SK-N-SH treated with all-trans-retinoic acid at 6 μM for 48 hours (cell line): ENCODE measurements at regions not wholly inside any gene's neighbourhood (a gene's known extent, or its start where the extent isn't known, plus 50 kb on each side); places are given as distances from the start of the nearest gene placed in this dataset.

Experiments
- ATAC-seq: fragments of 200-7000 bp; cut with Tn5 transposase; 3 replicates; pipeline ENCODE4 v1.9.1; 2020; ENCODE audit warnings: mild to moderate bottlenecking, moderate library complexity
- BACH2 ChIP-seq: fragments of 250-450 bp; sonication (Bioruptor Pico); IDR thresholded peaks from 2 replicates; pipeline ENCODE4 v1.9.0; 2021; ENCODE audit warnings: mild to moderate bottlenecking, borderline replicate concordance
- CSDC2 ChIP-seq: fragments of 250-450 bp; sonication (Bioruptor Pico); IDR thresholded peaks from 2 replicates; pipeline ENCODE4 v1.5.0; 2020; ENCODE audit warnings: mild to moderate bottlenecking, moderate library complexity
- ESRRG ChIP-seq: fragments of 250-450 bp; sonication (Bioruptor Pico); IDR thresholded peaks from 2 replicates; pipeline ENCODE4 v1.6.1; 2021; ENCODE audit warnings: mild to moderate bottlenecking
- ISL1 ChIP-seq: fragments of 250-450 bp; sonication (Bioruptor Pico); IDR thresholded peaks from 2 replicates; pipeline ENCODE4 v2.1.2; 2022; ENCODE audit warnings: mild to moderate bottlenecking, moderate library complexity
- OSR1 ChIP-seq: fragments of 250-450 bp; sonication (Bioruptor Pico); IDR thresholded peaks from 2 replicates; pipeline ENCODE4 v1.8.0; 2022; ENCODE audit warnings: moderate library complexity, mild to moderate bottlenecking, inconsistent platforms
- PPARA ChIP-seq: fragments of 250-450 bp; sonication (Bioruptor Pico); IDR thresholded peaks from 2 replicates; pipeline ENCODE4 v1.5.0; 2020; ENCODE audit warnings: mild to moderate bottlenecking, borderline replicate concordance
- RARB ChIP-seq: fragments of 250-450 bp; sonication (Bioruptor Pico); IDR thresholded peaks from 2 replicates; pipeline ENCODE4 v1.8.0; 2021; ENCODE audit warnings: mild to moderate bottlenecking, moderate library complexity
- TCF4 ChIP-seq: fragments of 250-450 bp; sonication (Bioruptor Pico); IDR thresholded peaks from 2 replicates; pipeline ENCODE4 v1.8.0; 2021; ENCODE audit warnings: mild to moderate bottlenecking, moderate library complexity, borderline replicate concordance
- TOX ChIP-seq: fragments of 250-450 bp; sonication (Bioruptor Pico); IDR thresholded peaks from 2 replicates; pipeline ENCODE4 v1.8.0; 2021; ENCODE audit warnings: mild to moderate bottlenecking, moderate library complexity, borderline replicate concordance
- ZC3H10 ChIP-seq: fragments of 250-450 bp; sonication (Bioruptor Pico); IDR thresholded peaks from 2 replicates; pipeline ENCODE4 v1.5.1; 2021; ENCODE audit warnings: mild to moderate bottlenecking, moderate library complexity
- ZFP3 ChIP-seq: fragments of 250-450 bp; sonication (Bioruptor Pico); IDR thresholded peaks from 2 replicates; pipeline ENCODE4 v1.5.0; 2020; ENCODE audit warnings: mild to moderate bottlenecking, moderate library complexity
- ZNF565 ChIP-seq: fragments of 450-650 bp; formaldehyde crosslinking; conservative IDR thresholded peaks from 2 replicates; pipeline ENCODE4 v1.5.0; 2020; ENCODE audit warnings: low read depth, mild to moderate bottlenecking, moderate library complexity
- ZNF70 ChIP-seq: fragments of 450-650 bp; formaldehyde crosslinking; IDR thresholded peaks from 2 replicates; pipeline ENCODE4 v1.5.0; 2020; ENCODE audit warnings: mild to moderate bottlenecking, moderate library complexity
- ZNF8 ChIP-seq: fragments of 450-650 bp; formaldehyde crosslinking; IDR thresholded peaks from 2 replicates; pipeline ENCODE4 v1.5.0; 2020; ENCODE audit warnings: mild to moderate bottlenecking, moderate library complexity
- TF ChIP-seq, protein P1 (sequence below): fragments of 250-450 bp; sonication (Bioruptor Pico); IDR thresholded peaks from 2 replicates; pipeline ENCODE4 v1.5.0; 2020; ENCODE audit warnings: mild to moderate bottlenecking, moderate library complexity
- TF ChIP-seq, protein P2 (sequence below): fragments of 250-450 bp; sonication (Bioruptor Pico); IDR thresholded peaks from 2 replicates; pipeline ENCODE4 v1.5.1; 2020; ENCODE audit warnings: low read depth, mild to moderate bottlenecking, moderate library complexity
- TF ChIP-seq, protein P3 (sequence below): fragments of 250-450 bp; sonication (Bioruptor Pico); IDR thresholded peaks from 2 replicates; pipeline ENCODE4 v1.8.0; 2020; ENCODE audit warnings: mild to moderate bottlenecking, moderate library complexity, borderline replicate concordance
- TF ChIP-seq, protein P4 (sequence below): fragments of 250-450 bp; sonication (Bioruptor Pico); IDR thresholded peaks from 2 replicates; pipeline ENCODE4 v1.5.1; 2021; ENCODE audit warnings: mild to moderate bottlenecking, moderate library complexity
- TF ChIP-seq, protein P5 (sequence below): fragments of 250-450 bp; sonication (Bioruptor Pico); IDR thresholded peaks from 2 replicates; pipeline ENCODE4 v1.8.0; 2021; ENCODE audit warnings: low read depth, mild to moderate bottlenecking, moderate library complexity, borderline replicate concordance

DNA sequence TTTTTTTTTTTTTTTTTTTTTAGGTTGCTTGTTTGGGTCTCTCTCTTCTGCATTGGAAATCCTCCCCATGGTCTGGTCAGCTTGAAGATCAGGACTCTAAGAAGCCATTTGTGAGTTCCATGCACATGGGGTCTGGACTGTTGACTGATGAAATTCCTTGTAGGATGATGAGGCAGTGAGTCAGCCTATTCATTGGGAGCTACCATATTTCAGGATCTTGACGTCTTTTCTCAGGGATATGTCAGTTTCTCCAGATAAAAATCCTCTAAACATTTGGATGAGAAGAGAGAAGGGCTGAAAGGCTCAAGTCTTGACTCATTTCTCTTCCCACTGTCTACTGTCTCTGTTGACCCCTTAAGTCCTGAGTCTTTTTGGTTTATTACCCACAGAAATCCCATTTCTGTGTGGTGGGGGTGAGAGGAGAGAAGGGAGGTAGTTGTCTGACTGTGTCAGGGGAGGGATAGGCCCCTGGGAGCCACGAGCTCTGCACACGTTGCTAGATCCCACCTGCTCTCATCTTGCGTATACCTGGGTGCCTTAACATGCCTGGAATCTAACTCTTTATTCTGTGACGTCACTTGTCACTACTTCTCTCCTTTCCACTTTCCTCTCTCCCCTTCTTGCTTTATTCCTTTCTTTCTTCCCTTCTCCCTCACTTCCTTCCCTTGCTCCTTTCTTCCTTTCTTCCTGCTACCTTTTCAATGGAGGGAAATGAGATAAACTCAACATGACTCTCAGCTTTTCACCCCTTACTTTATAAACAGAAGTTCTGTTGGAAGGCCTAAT, 333.1 kb upstream of the XYLT1 start (continued):
- TF ChIP-seq, protein P1, sequence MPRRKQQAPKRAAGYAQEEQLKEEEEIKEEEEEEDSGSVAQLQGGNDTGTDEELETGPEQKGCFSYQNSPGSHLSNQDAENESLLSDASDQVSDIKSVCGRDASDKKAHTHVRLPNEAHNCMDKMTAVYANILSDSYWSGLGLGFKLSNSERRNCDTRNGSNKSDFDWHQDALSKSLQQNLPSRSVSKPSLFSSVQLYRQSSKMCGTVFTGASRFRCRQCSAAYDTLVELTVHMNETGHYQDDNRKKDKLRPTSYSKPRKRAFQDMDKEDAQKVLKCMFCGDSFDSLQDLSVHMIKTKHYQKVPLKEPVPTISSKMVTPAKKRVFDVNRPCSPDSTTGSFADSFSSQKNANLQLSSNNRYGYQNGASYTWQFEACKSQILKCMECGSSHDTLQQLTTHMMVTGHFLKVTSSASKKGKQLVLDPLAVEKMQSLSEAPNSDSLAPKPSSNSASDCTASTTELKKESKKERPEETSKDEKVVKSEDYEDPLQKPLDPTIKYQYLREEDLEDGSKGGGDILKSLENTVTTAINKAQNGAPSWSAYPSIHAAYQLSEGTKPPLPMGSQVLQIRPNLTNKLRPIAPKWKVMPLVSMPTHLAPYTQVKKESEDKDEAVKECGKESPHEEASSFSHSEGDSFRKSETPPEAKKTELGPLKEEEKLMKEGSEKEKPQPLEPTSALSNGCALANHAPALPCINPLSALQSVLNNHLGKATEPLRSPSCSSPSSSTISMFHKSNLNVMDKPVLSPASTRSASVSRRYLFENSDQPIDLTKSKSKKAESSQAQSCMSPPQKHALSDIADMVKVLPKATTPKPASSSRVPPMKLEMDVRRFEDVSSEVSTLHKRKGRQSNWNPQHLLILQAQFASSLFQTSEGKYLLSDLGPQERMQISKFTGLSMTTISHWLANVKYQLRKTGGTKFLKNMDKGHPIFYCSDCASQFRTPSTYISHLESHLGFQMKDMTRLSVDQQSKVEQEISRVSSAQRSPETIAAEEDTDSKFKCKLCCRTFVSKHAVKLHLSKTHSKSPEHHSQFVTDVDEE (CRISPR knock-in tag): no peak
- TF ChIP-seq, protein P2, sequence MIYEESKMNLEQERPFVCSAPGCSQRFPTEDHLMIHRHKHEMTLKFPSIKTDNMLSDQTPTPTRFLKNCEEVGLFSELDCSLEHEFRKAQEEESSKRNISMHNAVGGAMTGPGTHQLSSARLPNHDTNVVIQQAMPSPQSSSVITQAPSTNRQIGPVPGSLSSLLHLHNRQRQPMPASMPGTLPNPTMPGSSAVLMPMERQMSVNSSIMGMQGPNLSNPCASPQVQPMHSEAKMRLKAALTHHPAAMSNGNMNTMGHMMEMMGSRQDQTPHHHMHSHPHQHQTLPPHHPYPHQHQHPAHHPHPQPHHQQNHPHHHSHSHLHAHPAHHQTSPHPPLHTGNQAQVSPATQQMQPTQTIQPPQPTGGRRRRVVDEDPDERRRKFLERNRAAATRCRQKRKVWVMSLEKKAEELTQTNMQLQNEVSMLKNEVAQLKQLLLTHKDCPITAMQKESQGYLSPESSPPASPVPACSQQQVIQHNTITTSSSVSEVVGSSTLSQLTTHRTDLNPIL (CRISPR knock-in tag): no peak
- TF ChIP-seq ESRRG (CRISPR knock-in tag): no peak

DNA sequence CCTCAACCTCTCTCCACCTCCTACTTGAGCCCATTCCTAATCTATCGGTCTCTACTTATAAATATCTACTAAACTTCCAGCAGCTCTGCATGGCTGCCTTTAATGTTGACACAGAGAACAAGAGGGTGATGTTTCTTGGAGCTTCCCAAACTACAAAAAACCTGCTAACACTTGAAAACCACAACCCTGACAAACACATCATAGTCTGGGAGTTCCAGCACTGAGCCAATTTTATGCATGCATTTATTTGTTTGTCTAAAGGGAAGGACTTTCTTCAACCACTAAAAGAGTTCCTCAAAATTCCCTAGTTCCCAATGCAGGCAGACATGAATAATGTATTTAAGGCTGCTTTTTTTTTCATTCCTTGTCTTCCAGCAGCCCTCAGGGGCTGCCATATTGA, 331.8 kb upstream of the XYLT1 start:
- TF ChIP-seq TCF4 (CRISPR knock-in tag) (no peak), ZNF8 (CRISPR knock-in tag) (no peak), ZNF565 (CRISPR knock-in tag) (no peak), PPARA (CRISPR knock-in tag) (no peak), CSDC2 (CRISPR knock-in tag) (no peak), TOX (CRISPR knock-in tag) (no peak), ZNF70 (CRISPR knock-in tag) (no peak)
- TF ChIP-seq, protein P3, sequence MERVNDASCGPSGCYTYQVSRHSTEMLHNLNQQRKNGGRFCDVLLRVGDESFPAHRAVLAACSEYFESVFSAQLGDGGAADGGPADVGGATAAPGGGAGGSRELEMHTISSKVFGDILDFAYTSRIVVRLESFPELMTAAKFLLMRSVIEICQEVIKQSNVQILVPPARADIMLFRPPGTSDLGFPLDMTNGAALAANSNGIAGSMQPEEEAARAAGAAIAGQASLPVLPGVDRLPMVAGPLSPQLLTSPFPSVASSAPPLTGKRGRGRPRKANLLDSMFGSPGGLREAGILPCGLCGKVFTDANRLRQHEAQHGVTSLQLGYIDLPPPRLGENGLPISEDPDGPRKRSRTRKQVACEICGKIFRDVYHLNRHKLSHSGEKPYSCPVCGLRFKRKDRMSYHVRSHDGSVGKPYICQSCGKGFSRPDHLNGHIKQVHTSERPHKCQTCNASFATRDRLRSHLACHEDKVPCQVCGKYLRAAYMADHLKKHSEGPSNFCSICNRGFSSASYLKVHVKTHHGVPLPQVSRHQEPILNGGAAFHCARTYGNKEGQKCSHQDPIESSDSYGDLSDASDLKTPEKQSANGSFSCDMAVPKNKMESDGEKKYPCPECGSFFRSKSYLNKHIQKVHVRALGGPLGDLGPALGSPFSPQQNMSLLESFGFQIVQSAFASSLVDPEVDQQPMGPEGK (CRISPR knock-in tag): no peak
- TF ChIP-seq, protein P4, sequence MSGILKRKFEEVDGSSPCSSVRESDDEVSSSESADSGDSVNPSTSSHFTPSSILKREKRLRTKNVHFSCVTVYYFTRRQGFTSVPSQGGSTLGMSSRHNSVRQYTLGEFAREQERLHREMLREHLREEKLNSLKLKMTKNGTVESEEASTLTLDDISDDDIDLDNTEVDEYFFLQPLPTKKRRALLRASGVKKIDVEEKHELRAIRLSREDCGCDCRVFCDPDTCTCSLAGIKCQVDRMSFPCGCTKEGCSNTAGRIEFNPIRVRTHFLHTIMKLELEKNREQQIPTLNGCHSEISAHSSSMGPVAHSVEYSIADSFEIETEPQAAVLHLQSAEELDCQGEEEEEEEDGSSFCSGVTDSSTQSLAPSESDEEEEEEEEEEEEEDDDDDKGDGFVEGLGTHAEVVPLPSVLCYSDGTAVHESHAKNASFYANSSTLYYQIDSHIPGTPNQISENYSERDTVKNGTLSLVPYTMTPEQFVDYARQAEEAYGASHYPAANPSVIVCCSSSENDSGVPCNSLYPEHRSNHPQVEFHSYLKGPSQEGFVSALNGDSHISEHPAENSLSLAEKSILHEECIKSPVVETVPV (CRISPR knock-in tag): no peak

DNA sequence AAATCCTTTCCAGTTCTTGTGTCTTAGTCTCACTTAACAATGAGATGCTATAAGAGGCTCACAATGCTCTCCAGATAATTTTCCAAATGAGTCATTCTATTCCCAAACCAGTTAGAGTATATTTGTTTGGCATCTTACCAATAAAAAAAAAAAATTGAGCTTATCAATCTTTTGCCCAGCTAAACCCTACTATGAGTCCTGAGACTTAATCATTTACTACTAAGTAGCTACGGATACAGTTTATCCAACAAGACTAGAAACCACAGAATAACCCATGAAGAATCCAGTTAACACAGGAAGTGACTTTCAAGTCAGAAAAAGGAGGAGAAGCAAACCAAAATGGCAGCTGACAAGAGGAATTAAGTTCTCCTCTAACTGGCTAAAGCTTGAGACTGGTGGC, 330.3 kb upstream of the XYLT1 start:
- ATAC-seq: no peak; the same call in 2 of the 3 replicates
- TF ChIP-seq ISL1 (CRISPR knock-in tag): 0 out of 2 replicates have a peak, but pooled peaks have one; percentile 41
- peak; percentile 94 for TF ChIP-seq ZFP3 (CRISPR knock-in tag)
- TF ChIP-seq, protein P2 (CRISPR knock-in tag): no peak
- peak; percentile 61; the same call in 1 of the 2 replicates for TF ChIP-seq OSR1 (CRISPR knock-in tag)

More for the DNA sequence above, 331.8 kb upstream of the XYLT1 start:
- no peak for ATAC-seq

DNA sequence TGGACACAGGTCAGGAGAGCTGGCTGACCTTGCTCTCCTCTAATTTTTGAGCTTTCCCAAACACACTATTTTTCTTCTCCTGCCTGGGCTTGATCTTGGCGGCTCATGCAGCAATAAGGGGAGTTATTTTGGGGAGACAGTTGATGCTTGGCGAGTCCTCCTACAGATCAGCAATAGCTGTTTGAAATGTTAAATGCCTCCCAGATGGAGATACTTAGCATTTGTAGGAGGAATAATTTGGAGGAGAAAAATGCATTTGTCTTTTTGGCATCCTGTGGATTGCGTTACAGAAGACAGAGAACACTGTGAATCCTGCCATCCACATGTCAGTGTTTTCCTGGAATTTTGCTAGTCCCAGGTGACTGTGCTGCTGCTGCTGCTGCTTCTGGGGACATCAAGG, 328.0 kb upstream of the XYLT1 start:
- TF ChIP-seq RARB (no peak), ZNF565 (CRISPR knock-in tag) (no peak), BACH2 (CRISPR knock-in tag) (no peak), ZC3H10 (CRISPR knock-in tag) (no peak)
- TF ChIP-seq, protein P2 (CRISPR knock-in tag): no peak
- TF ChIP-seq, protein P5, sequence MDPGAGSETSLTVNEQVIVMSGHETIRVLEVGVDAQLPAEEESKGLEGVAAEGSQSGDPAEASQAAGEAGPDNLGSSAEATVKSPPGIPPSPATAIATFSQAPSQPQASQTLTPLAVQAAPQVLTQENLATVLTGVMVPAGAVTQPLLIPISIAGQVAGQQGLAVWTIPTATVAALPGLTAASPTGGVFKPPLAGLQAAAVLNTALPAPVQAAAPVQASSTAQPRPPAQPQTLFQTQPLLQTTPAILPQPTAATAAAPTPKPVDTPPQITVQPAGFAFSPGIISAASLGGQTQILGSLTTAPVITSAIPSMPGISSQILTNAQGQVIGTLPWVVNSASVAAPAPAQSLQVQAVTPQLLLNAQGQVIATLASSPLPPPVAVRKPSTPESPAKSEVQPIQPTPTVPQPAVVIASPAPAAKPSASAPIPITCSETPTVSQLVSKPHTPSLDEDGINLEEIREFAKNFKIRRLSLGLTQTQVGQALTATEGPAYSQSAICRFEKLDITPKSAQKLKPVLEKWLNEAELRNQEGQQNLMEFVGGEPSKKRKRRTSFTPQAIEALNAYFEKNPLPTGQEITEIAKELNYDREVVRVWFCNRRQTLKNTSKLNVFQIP (CRISPR knock-in tag): no peak
- no peak for ATAC-seq
